ENCODE measurements at regions not wholly inside any gene's neighbourhood (a gene's known extent, or its start where the extent isn't known, plus 50 kb on each side); places are given as distances from the start of the nearest gene placed in this dataset.

GRCh38 chr17:79361221-79361734 lies 249.6 kb downstream of the RBFOX3 start:
- TF ChIP-seq TAF1 (IDR thresholded peaks at IDR 0.05; ENCODE audit: low read depth), result no peak
- no peak for TF ChIP-seq RAD21 (conservative IDR thresholded peaks at IDR 0.05)
- TF ChIP-seq CTCF (IDR thresholded peaks at IDR 0.05; ENCODE audit: poor library complexity, severe bottlenecking), result no peak
- no peak for TF ChIP-seq EZH2 (IDR thresholded peaks at IDR 0.05; ENCODE audit: borderline replicate concordance, insufficient read depth, low read length, poor library complexity, severe bottlenecking)
- no peak for TF ChIP-seq EP300 (conservative IDR thresholded peaks at IDR 0.05; ENCODE audit: poor library complexity, severe bottlenecking)
- TF ChIP-seq, protein P1, sequence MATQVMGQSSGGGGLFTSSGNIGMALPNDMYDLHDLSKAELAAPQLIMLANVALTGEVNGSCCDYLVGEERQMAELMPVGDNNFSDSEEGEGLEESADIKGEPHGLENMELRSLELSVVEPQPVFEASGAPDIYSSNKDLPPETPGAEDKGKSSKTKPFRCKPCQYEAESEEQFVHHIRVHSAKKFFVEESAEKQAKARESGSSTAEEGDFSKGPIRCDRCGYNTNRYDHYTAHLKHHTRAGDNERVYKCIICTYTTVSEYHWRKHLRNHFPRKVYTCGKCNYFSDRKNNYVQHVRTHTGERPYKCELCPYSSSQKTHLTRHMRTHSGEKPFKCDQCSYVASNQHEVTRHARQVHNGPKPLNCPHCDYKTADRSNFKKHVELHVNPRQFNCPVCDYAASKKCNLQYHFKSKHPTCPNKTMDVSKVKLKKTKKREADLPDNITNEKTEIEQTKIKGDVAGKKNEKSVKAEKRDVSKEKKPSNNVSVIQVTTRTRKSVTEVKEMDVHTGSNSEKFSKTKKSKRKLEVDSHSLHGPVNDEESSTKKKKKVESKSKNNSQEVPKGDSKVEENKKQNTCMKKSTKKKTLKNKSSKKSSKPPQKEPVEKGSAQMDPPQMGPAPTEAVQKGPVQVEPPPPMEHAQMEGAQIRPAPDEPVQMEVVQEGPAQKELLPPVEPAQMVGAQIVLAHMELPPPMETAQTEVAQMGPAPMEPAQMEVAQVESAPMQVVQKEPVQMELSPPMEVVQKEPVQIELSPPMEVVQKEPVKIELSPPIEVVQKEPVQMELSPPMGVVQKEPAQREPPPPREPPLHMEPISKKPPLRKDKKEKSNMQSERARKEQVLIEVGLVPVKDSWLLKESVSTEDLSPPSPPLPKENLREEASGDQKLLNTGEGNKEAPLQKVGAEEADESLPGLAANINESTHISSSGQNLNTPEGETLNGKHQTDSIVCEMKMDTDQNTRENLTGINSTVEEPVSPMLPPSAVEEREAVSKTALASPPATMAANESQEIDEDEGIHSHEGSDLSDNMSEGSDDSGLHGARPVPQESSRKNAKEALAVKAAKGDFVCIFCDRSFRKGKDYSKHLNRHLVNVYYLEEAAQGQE (IDR thresholded peaks at IDR 0.05; ENCODE audit: borderline replicate concordance), result no peak

Measured in neural cell (in vitro differentiated cells).